ENCODE measurements at regions not wholly inside any gene's neighbourhood (a gene's known extent, or its start where the extent isn't known, plus 50 kb on each side); places are given as distances from the start of the nearest gene placed in this dataset.

DNA sequence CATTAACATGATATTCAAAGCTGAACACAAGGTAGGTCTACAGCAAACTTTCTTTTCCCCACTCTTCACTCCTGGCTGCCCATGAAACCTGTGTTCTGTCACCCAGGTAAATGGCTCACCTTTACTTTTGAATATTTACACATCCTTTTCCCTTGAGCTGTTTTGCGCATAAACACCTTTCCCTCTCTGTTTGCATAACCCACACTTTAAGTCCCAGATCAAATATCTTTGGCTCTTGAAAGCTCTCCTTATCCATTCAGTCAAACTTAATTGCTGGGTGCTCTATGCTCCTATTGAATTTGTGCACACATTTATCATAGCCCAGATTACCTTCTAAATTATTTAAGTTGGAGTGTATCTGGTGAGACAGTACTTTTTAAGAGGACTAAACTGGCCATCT is 51.7 kb upstream of the ATP8A1 start:
- Histone ChIP-seq H3K36me3 (no peaks in the 10 kb centered on the region), H3K4me1 (no peaks in the 10 kb centered on the region), H3K27me3 (no peaks in the 10 kb centered on the region), H3K9me3 (no peaks in the 10 kb centered on the region), H3K4me3 (no peak overlapping the region), H3K27ac (no peak overlapping the region)
- WGBS, 4 donors, result 94 to 96% (median 95%) methylated on average over 1 of the region's 1 CpG
- TF ChIP-seq POLR2A (IDR thresholded peaks at IDR 0.05), result no peak
- TF ChIP-seq, protein P1, sequence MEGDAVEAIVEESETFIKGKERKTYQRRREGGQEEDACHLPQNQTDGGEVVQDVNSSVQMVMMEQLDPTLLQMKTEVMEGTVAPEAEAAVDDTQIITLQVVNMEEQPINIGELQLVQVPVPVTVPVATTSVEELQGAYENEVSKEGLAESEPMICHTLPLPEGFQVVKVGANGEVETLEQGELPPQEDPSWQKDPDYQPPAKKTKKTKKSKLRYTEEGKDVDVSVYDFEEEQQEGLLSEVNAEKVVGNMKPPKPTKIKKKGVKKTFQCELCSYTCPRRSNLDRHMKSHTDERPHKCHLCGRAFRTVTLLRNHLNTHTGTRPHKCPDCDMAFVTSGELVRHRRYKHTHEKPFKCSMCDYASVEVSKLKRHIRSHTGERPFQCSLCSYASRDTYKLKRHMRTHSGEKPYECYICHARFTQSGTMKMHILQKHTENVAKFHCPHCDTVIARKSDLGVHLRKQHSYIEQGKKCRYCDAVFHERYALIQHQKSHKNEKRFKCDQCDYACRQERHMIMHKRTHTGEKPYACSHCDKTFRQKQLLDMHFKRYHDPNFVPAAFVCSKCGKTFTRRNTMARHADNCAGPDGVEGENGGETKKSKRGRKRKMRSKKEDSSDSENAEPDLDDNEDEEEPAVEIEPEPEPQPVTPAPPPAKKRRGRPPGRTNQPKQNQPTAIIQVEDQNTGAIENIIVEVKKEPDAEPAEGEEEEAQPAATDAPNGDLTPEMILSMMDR (IDR thresholded peaks at IDR 0.05), result no peak
- no peak for DNase-seq
- no peak for ATAC-seq
- intact Hi-C loops (cut with DNase I), result no loop called here
